ENCODE measurements at regions not wholly inside any gene's neighbourhood (a gene's known extent, or its start where the extent isn't known, plus 50 kb on each side); places are given as distances from the start of the nearest gene placed in this dataset.

- H2AK9ac ChIP-seq (replicated peaks; ENCODE audit: low read depth, low read length, poor library complexity) = no peak overlapping the region
- no peaks in the 10 kb centered on the region for H3K4me1 ChIP-seq (ENCODE audit: control insufficient read depth, insufficient read depth, low read length)
- H3K9ac ChIP-seq (ENCODE audit: low read depth, low read length) = no peak overlapping the region
- H4K91ac ChIP-seq (ENCODE audit: insufficient read depth, low read depth, low read length) = no peak overlapping the region
- H3K9me1 ChIP-seq (ENCODE audit: insufficient read depth, low read length) = no peaks in the 10 kb centered on the region
- H3K27me3 ChIP-seq (ENCODE audit: control insufficient read depth, insufficient read depth, low read length) = no peaks in the 10 kb centered on the region
- H3K23ac ChIP-seq (ENCODE audit: low read depth, low read length) = no peak overlapping the region
- no peak overlapping the region for H3K4me3 ChIP-seq (ENCODE audit: insufficient read depth, low read depth, low read length)
- no peak overlapping the region for H3K18ac ChIP-seq (ENCODE audit: low read depth, low read length)
- intact Hi-C loops (cut with micrococcal nuclease) (no loop called here), dilution Hi-C loops (cut with HindIII; ENCODE audit: low sequenced_read_pairs, unreplicated experiment) (no loop called here), in situ Hi-C loops (cut with MboI; ENCODE audit: low sequenced_read_pairs) (no loop called here)
- no peak overlapping the region for H3K4ac ChIP-seq (ENCODE audit: low read depth, low read length)
- H3K79me1 ChIP-seq (ENCODE audit: low read depth in 1 of 2, low read length in 2 of 2) = no peaks in the 10 kb centered on the region
- no peaks in the 10 kb centered on the region for H3K36me3 ChIP-seq (ENCODE audit: control insufficient read depth, insufficient read depth, low read length)
- DNase-seq = no peak
- POLR2A ChIA-PET (ENCODE audit: unreplicated experiment) = no interaction called here
- TF ChIP-seq USF2 (IDR thresholded peaks at IDR 0.05; ENCODE audit: low read depth, low read length) (no peak), NFE2L2 (IDR thresholded peaks at IDR 0.05; ENCODE audit: low read depth, low read length) (no peak), RAD21 (IDR thresholded peaks at IDR 0.05; ENCODE audit: low read length) (no peak), ELK1 (IDR thresholded peaks at IDR 0.05; ENCODE audit: borderline replicate concordance, low read depth, low read length) (no peak), SMC3 (IDR thresholded peaks at IDR 0.05; ENCODE audit: low read depth, low read length) (no peak), BHLHE40 (IDR thresholded peaks at IDR 0.05; ENCODE audit: low read depth, low read length) (no peak), CTCF (conservative IDR thresholded peaks at IDR 0.05; ENCODE audit: low read depth, low read length) (no peak), FOS (IDR thresholded peaks at IDR 0.05; ENCODE audit: low read depth, low read length) (no peak)
- H3K56ac ChIP-seq (ENCODE audit: extremely low read depth, insufficient read depth, low read length) = no peak overlapping the region
- H4K20me1 ChIP-seq (ENCODE audit: insufficient read depth, low read length) = no peaks in the 10 kb centered on the region
- no peak overlapping the region for H2AFZ ChIP-seq (replicated peaks; ENCODE audit: low read length, poor library complexity)
- no CpG with 5 or more reads among the region's 3 CpGs for WGBS, 2 experiments (ENCODE audit: extremely low coverage in 2 of 2, insufficient read length in 1 of 2)
- ATAC-seq (ENCODE audit: low read depth) = no peak
- H2BK20ac ChIP-seq (ENCODE audit: low read depth, low read length) = no peak overlapping the region
- no peak overlapping the region for H2BK120ac ChIP-seq (ENCODE audit: low read depth, low read length)
- no peak overlapping the region for H2AK5ac ChIP-seq (ENCODE audit: low read depth, low read length)
- CTCF ChIA-PET = no interaction called here
- H3K27ac ChIP-seq (ENCODE audit: insufficient read depth, low read length) = no peak overlapping the region
- BruUV-seq (replicated peaks) = no TSS peak
- H2BK5ac ChIP-seq (ENCODE audit: low read depth, low read length, poor library complexity, severe bottlenecking) = no peak overlapping the region
- no peak overlapping the region for H2BK15ac ChIP-seq (ENCODE audit: low read depth, low read length)
- no peak overlapping the region for H3K14ac ChIP-seq (replicated peaks; ENCODE audit: low read depth, low read length)
- no peak overlapping the region for H3K4me2 ChIP-seq (ENCODE audit: low read depth, low read length)
- H4K5ac ChIP-seq (ENCODE audit: low read depth, low read length) = no peak overlapping the region
- no peaks in the 10 kb centered on the region for H3K9me3 ChIP-seq (ENCODE audit: control insufficient read depth, insufficient read depth, low read length)
- H4K8ac ChIP-seq (ENCODE audit: low read depth in 2 of 2, low read length in 2 of 2) = no peak overlapping the region
Observed at GRCh38 chr9:75591972-75592371, 298.5 kb upstream of the PCSK5 start.
